ENCODE measurements at regions not wholly inside any gene's neighbourhood (a gene's known extent, or its start where the extent isn't known, plus 50 kb on each side); places are given as distances from the start of the nearest gene placed in this dataset.

GRCh38 chr6:137707038-137707589, 159.9 kb upstream of the TNFAIP3 start (continued):
- TF ChIP-seq POU6F1 (CRISPR knock-in tag; IDR thresholded peaks at IDR 0.05; ENCODE audit: borderline replicate concordance, low read depth) (no peak), PPARA (CRISPR knock-in tag; IDR thresholded peaks at IDR 0.05; ENCODE audit: borderline replicate concordance) (no peak), ISL1 (CRISPR knock-in tag; IDR thresholded peaks at IDR 0.05) (no peak)

DNA sequence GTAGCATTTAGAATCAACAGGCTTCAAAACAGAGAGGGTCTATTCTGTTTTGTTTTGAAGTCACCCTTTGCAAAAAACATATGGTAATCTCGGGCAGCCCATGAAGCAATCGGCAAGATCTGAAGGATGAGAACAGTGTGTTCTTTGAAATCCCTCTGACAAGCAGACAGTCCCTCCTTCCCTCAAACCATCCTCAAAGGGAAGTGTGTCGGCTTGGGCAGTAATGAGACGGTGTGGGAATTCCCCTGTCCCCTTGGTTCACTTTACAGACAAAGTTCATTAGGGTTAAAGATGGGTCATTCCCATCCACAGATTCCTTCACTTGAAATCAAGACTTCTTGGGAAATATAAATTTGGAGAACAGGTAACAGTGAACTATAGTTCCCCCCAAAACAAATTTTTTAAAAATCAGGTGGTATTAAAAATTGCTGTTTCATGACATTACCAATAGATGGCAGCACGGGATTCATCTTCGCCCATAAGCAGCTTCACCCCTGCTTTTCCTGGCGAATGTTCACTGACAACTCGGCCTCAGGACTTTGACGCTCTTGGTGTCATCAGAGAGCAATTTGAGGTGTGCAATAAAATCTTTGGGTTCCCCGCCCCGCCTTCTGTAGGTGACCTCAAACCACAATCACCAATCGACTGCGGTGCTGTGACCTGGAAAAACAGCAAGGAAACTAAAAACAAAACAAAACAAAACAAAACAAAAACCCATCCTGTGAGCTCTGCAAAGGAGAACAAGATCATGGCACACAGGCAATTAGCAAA, 159.3 kb upstream of the TNFAIP3 start:
- no peak for TF ChIP-seq PPARA (CRISPR knock-in tag; IDR thresholded peaks at IDR 0.05; ENCODE audit: borderline replicate concordance)
- no peak for TF ChIP-seq ARNTL (CRISPR knock-in tag; IDR thresholded peaks at IDR 0.05; ENCODE audit: borderline replicate concordance, low read depth)
- peak; percentile 50; the same call in 2 of the 3 replicates for ATAC-seq

DNA sequence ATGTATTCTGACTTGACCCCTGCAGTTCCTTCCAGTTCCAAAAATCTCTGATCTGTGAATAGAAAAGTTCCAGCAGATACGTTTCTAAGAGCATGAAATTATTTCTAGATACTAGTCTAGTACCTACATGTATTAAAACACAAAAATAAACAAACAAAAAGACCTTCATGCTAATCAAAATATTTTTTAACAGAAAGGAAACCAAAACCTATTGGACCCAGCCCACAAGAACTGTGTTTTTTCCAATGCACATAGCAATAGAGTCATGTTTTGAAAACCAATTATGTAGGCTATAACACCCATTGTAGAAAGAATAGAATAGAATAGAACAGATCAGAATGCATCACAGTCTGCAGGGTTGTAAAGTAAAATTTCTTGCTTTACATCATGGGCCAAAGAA, 158.6 kb upstream of the TNFAIP3 start:
- ATAC-seq, result no peak
- no peak for TF ChIP-seq POU6F1 (CRISPR knock-in tag; IDR thresholded peaks at IDR 0.05; ENCODE audit: borderline replicate concordance, low read depth)
- no peak for TF ChIP-seq CSDC2 (CRISPR knock-in tag; IDR thresholded peaks at IDR 0.05)
- TF ChIP-seq, protein P1, sequence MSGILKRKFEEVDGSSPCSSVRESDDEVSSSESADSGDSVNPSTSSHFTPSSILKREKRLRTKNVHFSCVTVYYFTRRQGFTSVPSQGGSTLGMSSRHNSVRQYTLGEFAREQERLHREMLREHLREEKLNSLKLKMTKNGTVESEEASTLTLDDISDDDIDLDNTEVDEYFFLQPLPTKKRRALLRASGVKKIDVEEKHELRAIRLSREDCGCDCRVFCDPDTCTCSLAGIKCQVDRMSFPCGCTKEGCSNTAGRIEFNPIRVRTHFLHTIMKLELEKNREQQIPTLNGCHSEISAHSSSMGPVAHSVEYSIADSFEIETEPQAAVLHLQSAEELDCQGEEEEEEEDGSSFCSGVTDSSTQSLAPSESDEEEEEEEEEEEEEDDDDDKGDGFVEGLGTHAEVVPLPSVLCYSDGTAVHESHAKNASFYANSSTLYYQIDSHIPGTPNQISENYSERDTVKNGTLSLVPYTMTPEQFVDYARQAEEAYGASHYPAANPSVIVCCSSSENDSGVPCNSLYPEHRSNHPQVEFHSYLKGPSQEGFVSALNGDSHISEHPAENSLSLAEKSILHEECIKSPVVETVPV (CRISPR knock-in tag; IDR thresholded peaks at IDR 0.05), result no peak
- TF ChIP-seq BACH2 (CRISPR knock-in tag; IDR thresholded peaks at IDR 0.05; ENCODE audit: borderline replicate concordance), result no peak
- TF ChIP-seq ZNF70 (CRISPR knock-in tag; IDR thresholded peaks at IDR 0.05), result no peak
- TF ChIP-seq, protein P2, sequence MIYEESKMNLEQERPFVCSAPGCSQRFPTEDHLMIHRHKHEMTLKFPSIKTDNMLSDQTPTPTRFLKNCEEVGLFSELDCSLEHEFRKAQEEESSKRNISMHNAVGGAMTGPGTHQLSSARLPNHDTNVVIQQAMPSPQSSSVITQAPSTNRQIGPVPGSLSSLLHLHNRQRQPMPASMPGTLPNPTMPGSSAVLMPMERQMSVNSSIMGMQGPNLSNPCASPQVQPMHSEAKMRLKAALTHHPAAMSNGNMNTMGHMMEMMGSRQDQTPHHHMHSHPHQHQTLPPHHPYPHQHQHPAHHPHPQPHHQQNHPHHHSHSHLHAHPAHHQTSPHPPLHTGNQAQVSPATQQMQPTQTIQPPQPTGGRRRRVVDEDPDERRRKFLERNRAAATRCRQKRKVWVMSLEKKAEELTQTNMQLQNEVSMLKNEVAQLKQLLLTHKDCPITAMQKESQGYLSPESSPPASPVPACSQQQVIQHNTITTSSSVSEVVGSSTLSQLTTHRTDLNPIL (CRISPR knock-in tag; IDR thresholded peaks at IDR 0.05; ENCODE audit: low read depth), result no peak
- TF ChIP-seq ZNF565 (CRISPR knock-in tag; conservative IDR thresholded peaks at IDR 0.05; ENCODE audit: low read depth), result no peak
- no peak for TF ChIP-seq ISL1 (CRISPR knock-in tag; IDR thresholded peaks at IDR 0.05)
- no peak for TF ChIP-seq TSHZ2 (CRISPR knock-in tag; IDR thresholded peaks at IDR 0.05)
- no peak for TF ChIP-seq PATZ1 (CRISPR knock-in tag; IDR thresholded peaks at IDR 0.05; ENCODE audit: borderline replicate concordance)
- no peak for TF ChIP-seq TOX (CRISPR knock-in tag; IDR thresholded peaks at IDR 0.05; ENCODE audit: borderline replicate concordance)
- TF ChIP-seq TCF4 (CRISPR knock-in tag; IDR thresholded peaks at IDR 0.05; ENCODE audit: borderline replicate concordance), result no peak
- TF ChIP-seq ZC3H10 (CRISPR knock-in tag; IDR thresholded peaks at IDR 0.05), result no peak
- TF ChIP-seq ZNF8 (CRISPR knock-in tag; IDR thresholded peaks at IDR 0.05), result no peak
